Osteoblast (primary cell): ENCODE measurements at regions not wholly inside any gene's neighbourhood (a gene's known extent, or its start where the extent isn't known, plus 50 kb on each side); places are given as distances from the start of the nearest gene placed in this dataset.

Experiments used
- DNase-seq: peaks from one replicate; pipeline ENCODE4 v3.0.0; 2011; ENCODE audit warnings: low spot score, mixed read lengths; ENCODE audit not compliant: insufficient read length; ENCODE audit errors: missing footprints
- H2AFZ ChIP-seq: 2 replicates; pipeline ENCODE4 v1.6.0; 2011; ENCODE audit warnings: mild to moderate bottlenecking, low read length
- H3K27ac ChIP-seq: 2 replicates; pipeline ENCODE4 v1.5.1; 2011; ENCODE audit warnings: mild to moderate bottlenecking, low read depth, low read length, moderate library complexity
- H3K27me3 ChIP-seq: 2 replicates; pipeline ENCODE4 v1.6.0; 2012; ENCODE audit warnings: mild to moderate bottlenecking, control low read depth, inconsistent platforms, low read length, moderate library complexity; ENCODE audit not compliant: insufficient read depth
- H3K36me3 ChIP-seq: 2 replicates; pipeline ENCODE4 v1.5.1; 2011; ENCODE audit warnings: mild to moderate bottlenecking, low read length, control low read depth, moderate library complexity; ENCODE audit not compliant: insufficient read depth
- H3K4me1 ChIP-seq: 2 replicates; pipeline ENCODE4 v1.5.1; 2011; ENCODE audit warnings: mild to moderate bottlenecking, low read length, control low read depth, moderate library complexity; ENCODE audit not compliant: insufficient read depth
- H3K4me2 ChIP-seq: 2 replicates; pipeline ENCODE4 v1.6.0; 2011; ENCODE audit warnings: mild to moderate bottlenecking, low read length; ENCODE audit not compliant: insufficient read depth
- H3K4me3 ChIP-seq: fragments of 200-600 bp; sonication (generic); 3 replicates; pipeline ENCODE4 v1.5.1; 2012; ENCODE audit warnings: mild to moderate bottlenecking, low read length, inconsistent platforms; ENCODE audit not compliant: insufficient read depth
- H3K79me2 ChIP-seq: 2 replicates; pipeline ENCODE4 v1.6.0; 2012; ENCODE audit warnings: mild to moderate bottlenecking, low read length, control low read depth, inconsistent platforms; ENCODE audit not compliant: insufficient read depth
- H3K9me3 ChIP-seq: 2 replicates; pipeline ENCODE4 v1.5.1; 2011; ENCODE audit warnings: low read depth, low read length, control low read depth
- H4K20me1 ChIP-seq: 2 replicates; pipeline ENCODE4 v1.6.0; 2012; ENCODE audit warnings: mild to moderate bottlenecking, low read length, control low read depth; ENCODE audit not compliant: insufficient read depth
- CTCF ChIP-seq: IDR thresholded peaks from 2 replicates; pipeline ENCODE4 v1.5.1; 2011; ENCODE audit warnings: mild to moderate bottlenecking, low read depth, low read length, moderate library complexity; ENCODE audit errors: extremely low read depth

- H2AFZ ChIP-seq = no peak overlapping the region
- H3K4me3 ChIP-seq = no peak overlapping the region
- no peak overlapping the region for H3K4me2 ChIP-seq
- DNase-seq = peak; percentile 87
- no peaks in the 10 kb centered on the region for H3K9me3 ChIP-seq
- peak; percentile 23 for TF ChIP-seq CTCF
- H3K79me2 ChIP-seq = no peaks in the 10 kb centered on the region
- peaks cover 12% of the 10 kb centered on the region for H4K20me1 ChIP-seq
- H3K27me3 ChIP-seq = peaks cover 98% of the 10 kb centered on the region
- H3K27ac ChIP-seq = no peak overlapping the region
- no peaks in the 10 kb centered on the region for H3K36me3 ChIP-seq
- H3K4me1 ChIP-seq = peaks cover 6% of the 10 kb centered on the region
These were observed 64.9 kb upstream of the POLG start for GRCh38 chr15:89399238-89400115.

GRCh38 chr15:89398896-89399237 lies 64.2 kb upstream of the POLG start:
- no peak for TF ChIP-seq CTCF
- Histone ChIP-seq H3K79me2 (no peaks in the 10 kb centered on the region), H2AFZ (no peak overlapping the region), H3K9me3 (no peaks in the 10 kb centered on the region), H3K27ac (no peak overlapping the region), H3K4me1 (peaks cover 6% of the 10 kb centered on the region), H3K4me3 (no peak overlapping the region), H3K4me2 (no peak overlapping the region), H4K20me1 (peaks cover 12% of the 10 kb centered on the region), H3K36me3 (no peaks in the 10 kb centered on the region), H3K27me3 (peaks cover 98% of the 10 kb centered on the region)
- DNase-seq = no peak

GRCh38 chr15:89397653-89398023 lies 63.0 kb upstream of the POLG start:
- H3K79me2 ChIP-seq = no peaks in the 10 kb centered on the region
- no peak overlapping the region for H3K4me3 ChIP-seq
- DNase-seq = no peak
- H3K27ac ChIP-seq = no peak overlapping the region
- H3K27me3 ChIP-seq = peaks cover 98% of the 10 kb centered on the region
- H3K4me2 ChIP-seq = no peak overlapping the region
- H3K4me1 ChIP-seq = peaks cover 6% of the 10 kb centered on the region
- H3K9me3 ChIP-seq = no peaks in the 10 kb centered on the region
- H2AFZ ChIP-seq = no peak overlapping the region
- peaks cover 12% of the 10 kb centered on the region for H4K20me1 ChIP-seq
- no peaks in the 10 kb centered on the region for H3K36me3 ChIP-seq
- TF ChIP-seq CTCF = no peak

- no peaks in the 10 kb centered on the region for H3K79me2 ChIP-seq
- H2AFZ ChIP-seq = no peak overlapping the region
- DNase-seq = no peak
- peaks cover 12% of the 10 kb centered on the region for H4K20me1 ChIP-seq
- H3K27ac ChIP-seq = no peak overlapping the region
- peaks cover 98% of the 10 kb centered on the region for H3K27me3 ChIP-seq
- no peak overlapping the region for H3K4me2 ChIP-seq
- no peaks in the 10 kb centered on the region for H3K9me3 ChIP-seq
- TF ChIP-seq CTCF = no peak
- no peaks in the 10 kb centered on the region for H3K36me3 ChIP-seq
- H3K4me3 ChIP-seq = no peak overlapping the region
- H3K4me1 ChIP-seq = peaks cover 6% of the 10 kb centered on the region
These were observed 62.4 kb upstream of the POLG start for GRCh38 chr15:89396723-89397652.
